ENCODE measurements at regions not wholly inside any gene's neighbourhood (a gene's known extent, or its start where the extent isn't known, plus 50 kb on each side); places are given as distances from the start of the nearest gene placed in this dataset.
"Not testable (repeated sequence)": the region's sequence is repeated elsewhere in the genome, so short reads cannot be mapped to it uniquely, and the experiment has no call there.

GRCh38 chr5:60437308-60437707, 262.7 kb downstream of the DEPDC1B start:
- no peaks in the 10 kb centered on the region for H3K27me3 ChIP-seq
- intact Hi-C loops (cut with DNase I; ENCODE audit: low total_unique reads): no loop called here
- H3K9me3 ChIP-seq: no peaks in the 10 kb centered on the region
- H3K4me3 ChIP-seq: no peak overlapping the region
- TF ChIP-seq POLR2A (IDR thresholded peaks at IDR 0.05) (no peak), POLR2AphosphoS5 (IDR thresholded peaks at IDR 0.05) (no peak), EP300 (IDR thresholded peaks at IDR 0.05) (no peak), CTCF (IDR thresholded peaks at IDR 0.05) (no peak)
- no peak overlapping the region for H3K27ac ChIP-seq
- peaks cover 0 to 12% (median 4%) of the 10 kb centered on the region in 4 donors for H3K4me1 ChIP-seq
- no peaks in the 10 kb centered on the region for H3K36me3 ChIP-seq
- no peak for DNase-seq

- Histone ChIP-seq H3K9me3 (no peaks in the 10 kb centered on the region), H3K4me3 (no peak overlapping the region), H3K4me1 (peaks cover 0 to 12% (median 4%) of the 10 kb centered on the region in 4 donors), H3K27me3 (no peaks in the 10 kb centered on the region), H3K27ac (no peak overlapping the region), H3K36me3 (no peaks in the 10 kb centered on the region)
- TF ChIP-seq CTCF (IDR thresholded peaks at IDR 0.05) (no peak), EP300 (IDR thresholded peaks at IDR 0.05) (no peak), POLR2AphosphoS5 (IDR thresholded peaks at IDR 0.05) (no peak), POLR2A (IDR thresholded peaks at IDR 0.05) (no peak)
- intact Hi-C loops (cut with DNase I; ENCODE audit: low total_unique reads): no loop called here
- 69 to 91% (median 87%) methylated on average over 2 of the region's 2 CpGs for WGBS, 5 donors
- DNase-seq: no peak
These were observed 263.4 kb downstream of the DEPDC1B start for GRCh38 chr5:60436518-60436917.

- Histone ChIP-seq H3K36me3 (no peaks in the 10 kb centered on the region), H3K4me1 (peaks cover 0 to 12% (median 4%) of the 10 kb centered on the region in 4 donors), H3K27me3 (no peaks in the 10 kb centered on the region), H3K9me3 (no peaks in the 10 kb centered on the region), H3K27ac (no peak overlapping the region), H3K4me3 (no peak overlapping the region)
- DNase-seq: no peak
- intact Hi-C loops (cut with DNase I; ENCODE audit: low total_unique reads): no loop called here
- TF ChIP-seq POLR2AphosphoS5 (IDR thresholded peaks at IDR 0.05): no peak
- TF ChIP-seq POLR2A (IDR thresholded peaks at IDR 0.05): no peak
- TF ChIP-seq CTCF (IDR thresholded peaks at IDR 0.05): no peak
- TF ChIP-seq EP300 (IDR thresholded peaks at IDR 0.05): no peak
These were observed 264.2 kb downstream of the DEPDC1B start for GRCh38 chr5:60435808-60436207.

GRCh38 chr5:60426189-60426588, 273.8 kb downstream of the DEPDC1B start:
- H3K27me3 ChIP-seq; H3K36me3 ChIP-seq; H3K4me3 ChIP-seq; H3K4me1 ChIP-seq; DNase-seq; H3K27ac ChIP-seq; intact Hi-C loops (cut with DNase I; ENCODE audit: low total_unique reads): not testable (repeated sequence)
- H3K9me3 ChIP-seq: peaks cover 0 to 20% (median 3%) of the 10 kb centered on the region in 4 donors
- WGBS, 5 donors: 94 to 98% (median 96%) methylated on average over 3 of the region's 3 CpGs

GRCh38 chr5:60420773-60421172, 279.2 kb downstream of the DEPDC1B start:
- peaks cover 0 to 29% (median 12%) of the 10 kb centered on the region in 4 donors for H3K9me3 ChIP-seq
- H3K36me3 ChIP-seq; intact Hi-C loops (cut with DNase I; ENCODE audit: low total_unique reads); DNase-seq; H3K4me3 ChIP-seq; H3K27ac ChIP-seq; H3K4me1 ChIP-seq; H3K27me3 ChIP-seq: not testable (repeated sequence)
- 80 to 91% (median 90%) methylated on average over 1 to 3 of the region's 3 CpGs for WGBS, 5 donors
